ENCODE measurements at regions not wholly inside any gene's neighbourhood (a gene's known extent, or its start where the extent isn't known, plus 50 kb on each side); places are given as distances from the start of the nearest gene placed in this dataset.

DNA sequence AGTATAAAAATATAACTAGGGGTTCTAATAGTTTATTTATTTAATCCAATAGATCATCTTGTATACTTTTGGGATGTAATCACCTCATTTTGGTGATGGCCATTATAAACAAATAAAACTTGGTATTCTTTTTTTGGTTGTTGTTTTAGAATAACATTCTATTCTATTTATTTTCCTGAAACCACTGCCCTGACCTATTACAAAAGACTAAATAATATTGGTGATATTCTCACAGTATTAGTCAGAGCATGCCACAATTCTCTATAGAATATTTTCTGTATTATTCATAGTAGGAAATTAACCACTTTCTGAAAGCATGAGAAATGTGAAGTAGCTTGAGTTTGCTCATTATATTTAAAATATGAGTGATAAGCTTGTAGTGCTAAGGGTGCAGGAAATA is 54.1 kb upstream of the LRRC7 start:
- TF ChIP-seq, protein P1, sequence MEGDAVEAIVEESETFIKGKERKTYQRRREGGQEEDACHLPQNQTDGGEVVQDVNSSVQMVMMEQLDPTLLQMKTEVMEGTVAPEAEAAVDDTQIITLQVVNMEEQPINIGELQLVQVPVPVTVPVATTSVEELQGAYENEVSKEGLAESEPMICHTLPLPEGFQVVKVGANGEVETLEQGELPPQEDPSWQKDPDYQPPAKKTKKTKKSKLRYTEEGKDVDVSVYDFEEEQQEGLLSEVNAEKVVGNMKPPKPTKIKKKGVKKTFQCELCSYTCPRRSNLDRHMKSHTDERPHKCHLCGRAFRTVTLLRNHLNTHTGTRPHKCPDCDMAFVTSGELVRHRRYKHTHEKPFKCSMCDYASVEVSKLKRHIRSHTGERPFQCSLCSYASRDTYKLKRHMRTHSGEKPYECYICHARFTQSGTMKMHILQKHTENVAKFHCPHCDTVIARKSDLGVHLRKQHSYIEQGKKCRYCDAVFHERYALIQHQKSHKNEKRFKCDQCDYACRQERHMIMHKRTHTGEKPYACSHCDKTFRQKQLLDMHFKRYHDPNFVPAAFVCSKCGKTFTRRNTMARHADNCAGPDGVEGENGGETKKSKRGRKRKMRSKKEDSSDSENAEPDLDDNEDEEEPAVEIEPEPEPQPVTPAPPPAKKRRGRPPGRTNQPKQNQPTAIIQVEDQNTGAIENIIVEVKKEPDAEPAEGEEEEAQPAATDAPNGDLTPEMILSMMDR (IDR thresholded peaks at IDR 0.05; ENCODE audit: insufficient read depth in 1 of 2, low read depth in 1 of 2, low read length in 1 of 2, severe bottlenecking in 1 of 2, unreplicated experiment in 1 of 2) = no peak
- Mint-ChIP-seq H3K4me3 (ENCODE audit: unreplicated experiment) (no peak overlapping the region), H3K36me3 (ENCODE audit: insufficient read depth, unreplicated experiment) (no peaks in the 10 kb centered on the region), H3K4me1 (ENCODE audit: low read depth, unreplicated experiment) (no peaks in the 10 kb centered on the region), H3K9me3 (ENCODE audit: unreplicated experiment) (no peaks in the 10 kb centered on the region), H3K27ac (ENCODE audit: unreplicated experiment) (no peak overlapping the region), H3K27me3 (ENCODE audit: insufficient read depth, unreplicated experiment) (no peaks in the 10 kb centered on the region)
- BruUV-seq (replicated peaks) = no TSS peak
- no peaks in the 10 kb centered on the region for H3K36me3 ChIP-seq (ENCODE audit: control insufficient read depth, insufficient read depth, low read length)
- intact Hi-C loops (cut with micrococcal nuclease; ENCODE audit: unreplicated experiment) = no loop called here
- H3K4me3 ChIP-seq (ENCODE audit: low read depth, low read length) = no peak overlapping the region
- no peaks in the 10 kb centered on the region for H3K27me3 ChIP-seq (replicated peaks; ENCODE audit: control insufficient read depth, insufficient read depth, low read length)
- H3K4me1 ChIP-seq = no peaks in the 10 kb centered on the region
- POLR2A ChIA-PET = no interaction called here
- CTCF ChIA-PET = no interaction called here
- DNase-seq = no peak
- H3K9me3 ChIP-seq = no peaks in the 10 kb centered on the region
